H1 (cell line): ENCODE measurements at regions not wholly inside any gene's neighbourhood (a gene's known extent, or its start where the extent isn't known, plus 50 kb on each side); places are given as distances from the start of the nearest gene placed in this dataset.

Source experiments
- CTCF ChIA-PET: fragments of 300-600 bp; sonication (Branson Sonifier 250); formaldehyde crosslinking; loops from one replicate; lab custom pipeline; 2021; ENCODE audit not compliant: partially characterized antibody; lab: Charles Lee
- POLR2A ChIA-PET: fragments of 300-600 bp; sonication (Branson Sonifier 250); formaldehyde crosslinking; loops from one replicate; lab custom pipeline; 2021; ENCODE audit warnings: inconsistent platforms; ENCODE audit not compliant: partially characterized antibody; lab: Charles Lee
- DNase-seq, 2 experiments: peaks; one replicate each; pipeline versions ENCODE4 v3.0.0 to v3.0.0-alpha.2; 2010 to 2022; ENCODE audit warnings: low spot score in 2 of 2, low read depth in 1 of 2, mixed read lengths in 1 of 2
- FAIRE-seq: peaks from 2 replicates; lab custom pipeline; 2011; peaks lifted over from hg19 to GRCh38; lab: Jason Lieb, UNC
- H2AFZ ChIP-seq: 2 replicates; pipeline ENCODE4 v1.8.1; 2012; ENCODE audit warnings: low read length, inconsistent platforms
- H2AK5ac ChIP-seq: 2 replicates; pipeline ENCODE4 v1.6.1; 2013; ENCODE audit warnings: low read depth, low read length
- H2BK120ac ChIP-seq: replicated peaks from 2 replicates; pipeline ENCODE3; 2013; ENCODE audit warnings: low read depth, low read length, inconsistent platforms
- H2BK12ac ChIP-seq: 2 replicates; pipeline ENCODE4 v1.6.1; 2013; ENCODE audit warnings: low read depth, low read length
- H2BK15ac ChIP-seq: 2 replicates; pipeline ENCODE4 v1.6.1; 2013; ENCODE audit warnings: low read length
- H2BK20ac ChIP-seq: 2 replicates; pipeline ENCODE4 v1.6.1; 2013; ENCODE audit warnings: low read length
- H2BK5ac ChIP-seq: 2 replicates; pipeline ENCODE4 v1.6.1; 2013; ENCODE audit warnings: low read depth, low read length
- H3K14ac ChIP-seq: 2 replicates; pipeline ENCODE4 v1.6.1; 2013; ENCODE audit warnings: inconsistent platforms; ENCODE audit not compliant: insufficient read length
- H3K18ac ChIP-seq: 2 replicates; pipeline ENCODE4 v1.6.1; 2013; ENCODE audit warnings: low read length; ENCODE audit errors: extremely low read depth
- H3K23ac ChIP-seq: 2 replicates; pipeline ENCODE4 v1.6.1; 2013; ENCODE audit warnings: inconsistent platforms; ENCODE audit not compliant: insufficient read length
- H3K23me2 ChIP-seq: 2 replicates; pipeline ENCODE4 v1.6.1; 2013; ENCODE audit warnings: low read depth, low read length
- H3K27ac ChIP-seq: 2 replicates; pipeline ENCODE4 v1.6.1; 2011; ENCODE audit warnings: low read depth, low read length, inconsistent platforms
- H3K27me3 ChIP-seq, 4 experiments: replicated peaks in 1 of 4; 1 replicate in 1 of 4; 2 replicates in 3 of 4; pipeline versions ENCODE4 v1.6.1 to v1.8.1; 2011 to 2013; ENCODE audit warnings: low read length in 3 of 4, mild to moderate bottlenecking in 3 of 4, inconsistent platforms in 2 of 4, mixed read lengths in 2 of 4, moderate library complexity in 1 of 4; ENCODE audit not compliant: control insufficient read depth in 3 of 4, insufficient read depth in 3 of 4; ENCODE audit errors: extremely low read depth in 1 of 4
- H3K36me3 ChIP-seq, 4 experiments: 2 replicates each; pipeline versions ENCODE4 v1.6.1 to v1.8.1; 2011 to 2013; ENCODE audit warnings: mild to moderate bottlenecking in 4 of 4, low read length in 3 of 4, moderate library complexity in 2 of 4, control low read depth in 1 of 4, inconsistent platforms in 1 of 4; ENCODE audit not compliant: insufficient read depth in 4 of 4, control insufficient read depth in 2 of 4
- H3K4ac ChIP-seq: replicated peaks from 2 replicates; pipeline ENCODE3; 2013; ENCODE audit warnings: low read length, low read depth, mixed read lengths, inconsistent platforms; ENCODE audit not compliant: insufficient read length
- H3K4me1 ChIP-seq, 4 experiments: replicated peaks in 1 of 4; 1 replicate in 1 of 4; 2 replicates in 3 of 4; pipeline versions ENCODE4 v1.6.1 to v1.8.1; 2011 to 2013; ENCODE audit warnings: low read length in 3 of 4, inconsistent platforms in 2 of 4, mixed read lengths in 1 of 4; ENCODE audit not compliant: insufficient read depth in 4 of 4, control insufficient read depth in 3 of 4
- H3K4me2 ChIP-seq, 2 experiments: 2 replicates each; pipeline versions ENCODE4 v1.6.1 to v1.8.1; 2011 to 2013; ENCODE audit warnings: low read depth in 2 of 2, low read length in 2 of 2, control low read depth in 1 of 2, inconsistent platforms in 1 of 2, mild to moderate bottlenecking in 1 of 2; ENCODE audit not compliant: insufficient read depth in 1 of 2
- H3K4me3 ChIP-seq, 4 experiments: fragments of 200-600, 300-600 bp in 1 of 4; sonication (generic), shearing (Covaris generic), sonication (Bioruptor Twin) in 1 of 4; 2 replicates each; pipeline versions ENCODE4 v1.5.1 to v1.8.1; 2011 to 2016; ENCODE audit warnings: low read length in 4 of 4, low read depth in 3 of 4, control low read depth in 2 of 4, inconsistent platforms in 2 of 4, mild to moderate bottlenecking in 2 of 4, mixed read lengths in 1 of 4, moderate library complexity in 1 of 4; ENCODE audit not compliant: insufficient read depth in 2 of 4; ENCODE audit errors: extremely low read depth in 1 of 4
- H3K56ac ChIP-seq: replicated peaks from 2 replicates; pipeline ENCODE3; 2013; ENCODE audit warnings: low read depth, mild to moderate bottlenecking, mixed read lengths, low read length, inconsistent platforms; ENCODE audit not compliant: insufficient read length
- H3K79me1 ChIP-seq: 2 replicates; pipeline ENCODE4 v1.6.1; 2013; ENCODE audit warnings: low read depth, low read length, control low read depth
- H3K79me2 ChIP-seq, 2 experiments: 2 replicates each; pipeline versions ENCODE4 v1.6.1 to v1.8.1; 2012 to 2013; ENCODE audit warnings: low read length in 2 of 2, mild to moderate bottlenecking in 2 of 2, inconsistent platforms in 1 of 2; ENCODE audit not compliant: insufficient read depth in 2 of 2, control insufficient read depth in 1 of 2
- H3K9ac ChIP-seq, 4 experiments: replicated peaks in 1 of 4; 1 replicate in 1 of 4; 2 replicates in 3 of 4; pipeline versions ENCODE4 v1.6.1 to v1.8.1; 2011 to 2013; ENCODE audit warnings: low read depth in 3 of 4, low read length in 3 of 4, control low read depth in 2 of 4, mild to moderate bottlenecking in 2 of 4, moderate library complexity in 2 of 4, inconsistent platforms in 1 of 4; ENCODE audit errors: extremely low read depth in 1 of 4
- H3K9me3 ChIP-seq, 2 experiments: 2 replicates each; pipeline versions ENCODE4 v1.6.1 to v1.8.1; 2012 to 2013; ENCODE audit warnings: mild to moderate bottlenecking in 2 of 2, moderate library complexity in 2 of 2, control low read depth in 1 of 2, inconsistent platforms in 1 of 2, low read depth in 1 of 2, low read length in 1 of 2, mixed read lengths in 1 of 2; ENCODE audit not compliant: insufficient read depth in 2 of 2
- H4K20me1 ChIP-seq, 2 experiments: replicated peaks in 1 of 2; 2 replicates each; pipeline versions ENCODE3 to v1.8.1; 2011 to 2013; ENCODE audit warnings: inconsistent platforms in 2 of 2, low read length in 2 of 2, mild to moderate bottlenecking in 1 of 2; ENCODE audit not compliant: insufficient read depth in 2 of 2, control insufficient read depth in 1 of 2
- H4K5ac ChIP-seq: 2 replicates; pipeline ENCODE4 v1.6.1; 2013; ENCODE audit warnings: low read length, low read depth, mixed read lengths, inconsistent platforms; ENCODE audit not compliant: insufficient read length
- H4K8ac ChIP-seq: 2 replicates; pipeline ENCODE4 v1.8.0; 2013; ENCODE audit warnings: mild to moderate bottlenecking, moderate library complexity, low read length, inconsistent platforms; ENCODE audit not compliant: insufficient read depth; ENCODE audit errors: extremely low read depth
- H4K91ac ChIP-seq: replicated peaks from 2 replicates; pipeline ENCODE3; 2013; ENCODE audit warnings: low read length, mixed read lengths, inconsistent platforms; ENCODE audit not compliant: insufficient read length
- BRCA1 ChIP-seq: IDR thresholded peaks from 2 replicates; pipeline ENCODE4 v1.6.1; 2012; ENCODE audit warnings: low read depth, low read length, improper control_type of control experiment
- CBX5 ChIP-seq: fragments of 300-800, 300-1000 bp; sonication (generic); IDR thresholded peaks from 2 replicates; pipeline ENCODE4 v1.7.1; 2016; ENCODE audit warnings: antibody characterized with exemption, low read length, low read depth
- CBX8 ChIP-seq: fragments of 300-800, 300-1000 bp; sonication (generic); IDR thresholded peaks from 2 replicates; pipeline ENCODE4 v1.7.1; 2016; ENCODE audit warnings: low read depth, low read length, borderline replicate concordance
- EZH2 ChIP-seq: fragments of 200-600 bp; sonication (generic); IDR thresholded peaks from 2 replicates; pipeline ENCODE4 v1.7.1; 2012; ENCODE audit warnings: low read depth, mild to moderate bottlenecking, moderate library complexity, low read length, inconsistent platforms; ENCODE audit not compliant: severe bottlenecking
- FOSL1 ChIP-seq: IDR thresholded peaks from 2 replicates; pipeline ENCODE4 v1.6.1; 2011; ENCODE audit warnings: mild to moderate bottlenecking, low read depth, low read length, moderate library complexity; ENCODE audit not compliant: insufficient read depth
- POU5F1 ChIP-seq: IDR thresholded peaks from 2 replicates; pipeline ENCODE4 v1.6.1; 2011; ENCODE audit warnings: low read depth, mild to moderate bottlenecking, low read length, moderate library complexity
- RNF2 ChIP-seq: fragments of 200-900, 300-1000 bp; sonication (generic); IDR thresholded peaks from 2 replicates; pipeline ENCODE4 v1.7.1; 2016; ENCODE audit warnings: borderline replicate concordance, low read depth, mild to moderate bottlenecking, antibody characterized with exemption, low read length; ENCODE audit not compliant: poor library complexity, severe bottlenecking; ENCODE audit errors: missing control alignments
- SAP30 ChIP-seq: fragments of 300-600 bp; sonication (generic); IDR thresholded peaks from 2 replicates; pipeline ENCODE4 v1.7.1; 2012; ENCODE audit warnings: low read length, moderate library complexity, mild to moderate bottlenecking, inconsistent platforms; ENCODE audit not compliant: insufficient read depth, insufficient replicate concordance
- SIRT6 ChIP-seq: IDR thresholded peaks from one replicate; pipeline ENCODE4 v1.7.1; 2012; ENCODE audit warnings: low read length, inconsistent platforms
- SP1 ChIP-seq: IDR thresholded peaks from 2 replicates; pipeline ENCODE4 v1.6.1; 2011; ENCODE audit warnings: low read depth, low read length
- WGBS, 2 experiments: shearing (Covaris generic) in 1 of 2; methylation state at CpG; one replicate each; pipeline versions ENCODE4 v1.1.6 to v1.1.7; 2013 to 2015; ENCODE audit warnings: low lambda C conversion rate in 2 of 2, mixed read lengths in 2 of 2, inconsistent platforms in 1 of 2, low coverage in 1 of 2, missing lambda C conversion rate in 1 of 2; ENCODE audit not compliant: insufficient replicate concordance in 2 of 2, insufficient coverage in 1 of 2, insufficient read length in 1 of 2; ENCODE audit errors: extremely low coverage in 1 of 2, missing lambda C conversion rate in 1 of 2; 5-methylcytosine and 5-hydroxymethylcytosine counted together

DNA sequence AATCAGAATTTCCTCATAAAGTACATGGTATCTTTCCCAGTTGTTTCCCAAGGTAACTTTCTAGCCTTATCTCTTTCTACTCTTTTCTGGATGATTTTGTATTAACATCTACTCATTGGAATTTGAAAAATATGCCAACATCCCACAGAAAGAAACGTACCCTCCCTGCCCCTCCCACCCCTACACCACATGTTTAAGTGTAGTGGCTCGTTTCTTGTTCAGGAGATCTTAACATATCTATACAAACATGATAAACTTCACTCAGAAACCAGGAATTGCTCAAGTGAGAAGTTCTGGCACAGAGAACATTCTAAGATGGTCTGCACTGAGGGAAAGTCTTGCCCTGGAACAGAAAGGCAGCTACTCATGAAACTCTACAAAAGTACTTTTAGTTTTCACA is 404.7 kb downstream of the SOX2 start:
- Histone ChIP-seq H3K14ac (no peak overlapping the region), H3K56ac (no peak overlapping the region), H3K27ac (no peak overlapping the region)
- WGBS, 2 experiments: 88% methylated on average over 2 of the region's 2 CpGs; no CpG with 5 or more reads in 1 of the 2 experiments
- no peak for TF ChIP-seq POU5F1
- no peak for TF ChIP-seq SIRT6
- no peak for TF ChIP-seq BRCA1
- no peak for TF ChIP-seq EZH2
- TF ChIP-seq SAP30: no peak
- TF ChIP-seq CBX5: no peak
- TF ChIP-seq FOSL1: no peak
- no peak for TF ChIP-seq RNF2
- no peak for TF ChIP-seq SP1
- no peak for TF ChIP-seq CBX8
- TF ChIP-seq, all 59 proteins: peak for 0
- no peaks in the 10 kb centered on the region for H3K79me2 ChIP-seq
- peaks cover 0 to 2% of the 10 kb centered on the region in 2 experiments for H4K20me1 ChIP-seq
- H3K23ac ChIP-seq: no peak overlapping the region
- H3K9me3 ChIP-seq: no peaks in the 10 kb centered on the region
- H2BK12ac ChIP-seq: no peak overlapping the region
- peaks cover 5% of the 10 kb centered on the region; the same call in 1 of the 2 replicates for H3K23me2 ChIP-seq
- no peak overlapping the region for H2BK5ac ChIP-seq
- H3K4me1 ChIP-seq: peaks cover 0 to 3% (median 0%) of the 10 kb centered on the region in 4 experiments; a peak in 1 of 7 replicates
- no peak overlapping the region for H4K8ac ChIP-seq
- no peak overlapping the region for H3K4me2 ChIP-seq
- no peak overlapping the region for H3K9ac ChIP-seq
- no peak overlapping the region for H4K5ac ChIP-seq
- peaks cover 5 to 16% (median 13%) of the 10 kb centered on the region in 4 experiments for H3K27me3 ChIP-seq
- H2AK5ac ChIP-seq: no peak overlapping the region
- H3K18ac ChIP-seq: no peak overlapping the region
- H2BK15ac ChIP-seq: no peak overlapping the region
- no peak overlapping the region for H2BK20ac ChIP-seq
- no peaks in the 10 kb centered on the region for H3K79me1 ChIP-seq
- no peak overlapping the region for H3K4ac ChIP-seq
- no peak overlapping the region for H2BK120ac ChIP-seq
- no peak overlapping the region for H2AFZ ChIP-seq
- H3K36me3 ChIP-seq: no peaks in the 10 kb centered on the region
- POLR2A ChIA-PET: no interaction called here
- H3K4me3 ChIP-seq: no peak overlapping the region
- H4K91ac ChIP-seq: no peak overlapping the region
- CTCF ChIA-PET: no interaction called here
- FAIRE-seq (no peak), DNase-seq (no peak)
